Osteoblast (primary cell): ENCODE measurements at regions not wholly inside any gene's neighbourhood (a gene's known extent, or its start where the extent isn't known, plus 50 kb on each side); places are given as distances from the start of the nearest gene placed in this dataset.

Experiments used
- DNase-seq: peaks from one replicate; pipeline ENCODE4 v3.0.0; 2011; ENCODE audit warnings: low spot score, mixed read lengths; ENCODE audit not compliant: insufficient read length; ENCODE audit errors: missing footprints
- H2AFZ ChIP-seq: 2 replicates; pipeline ENCODE4 v1.6.0; 2011; ENCODE audit warnings: mild to moderate bottlenecking, low read length
- H3K27ac ChIP-seq: 2 replicates; pipeline ENCODE4 v1.5.1; 2011; ENCODE audit warnings: mild to moderate bottlenecking, low read depth, low read length, moderate library complexity
- H3K27me3 ChIP-seq: 2 replicates; pipeline ENCODE4 v1.6.0; 2012; ENCODE audit warnings: mild to moderate bottlenecking, control low read depth, inconsistent platforms, low read length, moderate library complexity; ENCODE audit not compliant: insufficient read depth
- H3K36me3 ChIP-seq: 2 replicates; pipeline ENCODE4 v1.5.1; 2011; ENCODE audit warnings: mild to moderate bottlenecking, low read length, control low read depth, moderate library complexity; ENCODE audit not compliant: insufficient read depth
- H3K4me1 ChIP-seq: 2 replicates; pipeline ENCODE4 v1.5.1; 2011; ENCODE audit warnings: mild to moderate bottlenecking, low read length, control low read depth, moderate library complexity; ENCODE audit not compliant: insufficient read depth
- H3K4me2 ChIP-seq: 2 replicates; pipeline ENCODE4 v1.6.0; 2011; ENCODE audit warnings: mild to moderate bottlenecking, low read length; ENCODE audit not compliant: insufficient read depth
- H3K4me3 ChIP-seq: fragments of 200-600 bp; sonication (generic); 3 replicates; pipeline ENCODE4 v1.5.1; 2012; ENCODE audit warnings: mild to moderate bottlenecking, low read length, inconsistent platforms; ENCODE audit not compliant: insufficient read depth
- H3K79me2 ChIP-seq: 2 replicates; pipeline ENCODE4 v1.6.0; 2012; ENCODE audit warnings: mild to moderate bottlenecking, low read length, control low read depth, inconsistent platforms; ENCODE audit not compliant: insufficient read depth
- H3K9me3 ChIP-seq: 2 replicates; pipeline ENCODE4 v1.5.1; 2011; ENCODE audit warnings: low read depth, low read length, control low read depth
- H4K20me1 ChIP-seq: 2 replicates; pipeline ENCODE4 v1.6.0; 2012; ENCODE audit warnings: mild to moderate bottlenecking, low read length, control low read depth; ENCODE audit not compliant: insufficient read depth
- TF ChIP-seq, protein P1 (sequence below): IDR thresholded peaks from 2 replicates; pipeline ENCODE4 v1.5.1; 2011; ENCODE audit warnings: mild to moderate bottlenecking, low read depth, low read length, moderate library complexity; ENCODE audit errors: extremely low read depth

DNA sequence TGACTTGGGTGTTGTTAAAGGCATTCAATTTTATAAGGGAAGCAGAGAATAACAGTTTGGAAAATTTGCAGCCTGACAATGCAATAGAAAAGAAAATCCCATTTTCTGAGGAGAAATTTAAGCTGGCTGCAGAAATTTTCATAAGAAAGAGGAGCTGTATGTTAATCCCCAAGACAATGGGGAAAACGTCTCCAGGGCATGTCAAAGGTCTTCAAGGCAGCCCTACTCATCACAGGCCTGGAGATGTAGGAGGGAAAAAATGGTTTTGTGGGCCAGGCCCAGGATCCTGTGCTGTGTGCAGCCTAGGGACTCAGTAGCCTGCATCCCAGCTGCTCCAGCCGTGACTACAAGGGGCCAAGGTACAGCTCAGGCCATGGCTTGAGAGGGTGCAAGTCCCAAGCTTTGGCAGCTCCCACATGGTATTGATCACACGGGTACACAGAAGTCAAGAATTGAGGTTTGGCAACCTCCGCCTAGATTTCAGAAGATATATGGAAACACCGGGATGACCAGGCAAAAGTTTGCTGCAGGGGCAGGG, 846.4 kb downstream of the C12orf50 start:
- Histone ChIP-seq H3K36me3 (no peaks in the 10 kb centered on the region), H3K4me3 (no peak overlapping the region), H3K27ac (no peak overlapping the region), H2AFZ (no peak overlapping the region), H3K4me2 (no peak overlapping the region), H3K27me3 (no peaks in the 10 kb centered on the region), H3K4me1 (no peaks in the 10 kb centered on the region), H3K9me3 (no peaks in the 10 kb centered on the region), H3K79me2 (no peaks in the 10 kb centered on the region), H4K20me1 (no peaks in the 10 kb centered on the region)
- DNase-seq: no peak
- TF ChIP-seq, protein P1, sequence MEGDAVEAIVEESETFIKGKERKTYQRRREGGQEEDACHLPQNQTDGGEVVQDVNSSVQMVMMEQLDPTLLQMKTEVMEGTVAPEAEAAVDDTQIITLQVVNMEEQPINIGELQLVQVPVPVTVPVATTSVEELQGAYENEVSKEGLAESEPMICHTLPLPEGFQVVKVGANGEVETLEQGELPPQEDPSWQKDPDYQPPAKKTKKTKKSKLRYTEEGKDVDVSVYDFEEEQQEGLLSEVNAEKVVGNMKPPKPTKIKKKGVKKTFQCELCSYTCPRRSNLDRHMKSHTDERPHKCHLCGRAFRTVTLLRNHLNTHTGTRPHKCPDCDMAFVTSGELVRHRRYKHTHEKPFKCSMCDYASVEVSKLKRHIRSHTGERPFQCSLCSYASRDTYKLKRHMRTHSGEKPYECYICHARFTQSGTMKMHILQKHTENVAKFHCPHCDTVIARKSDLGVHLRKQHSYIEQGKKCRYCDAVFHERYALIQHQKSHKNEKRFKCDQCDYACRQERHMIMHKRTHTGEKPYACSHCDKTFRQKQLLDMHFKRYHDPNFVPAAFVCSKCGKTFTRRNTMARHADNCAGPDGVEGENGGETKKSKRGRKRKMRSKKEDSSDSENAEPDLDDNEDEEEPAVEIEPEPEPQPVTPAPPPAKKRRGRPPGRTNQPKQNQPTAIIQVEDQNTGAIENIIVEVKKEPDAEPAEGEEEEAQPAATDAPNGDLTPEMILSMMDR: no peak

DNA sequence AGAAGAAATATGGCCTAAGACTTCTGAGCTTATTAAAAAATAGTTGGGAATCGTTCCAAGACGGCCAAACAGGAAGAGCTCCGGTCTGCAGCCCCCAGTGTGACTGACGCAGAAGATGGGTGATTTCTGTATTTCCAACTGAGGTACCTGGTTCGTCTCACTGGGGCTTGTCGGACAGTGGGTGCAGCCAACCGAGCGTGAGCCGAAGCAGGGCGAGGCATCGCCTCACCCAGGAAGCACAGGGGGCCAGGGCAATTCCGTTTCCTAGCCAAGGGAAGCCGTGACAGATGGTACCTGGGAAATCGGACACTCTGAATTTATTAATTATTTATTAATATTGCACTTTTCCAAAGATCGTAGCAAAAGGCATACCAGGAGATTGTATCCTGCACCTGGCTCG, 857.8 kb downstream of the C12orf50 start:
- H3K27ac ChIP-seq: no peak overlapping the region

DNA sequence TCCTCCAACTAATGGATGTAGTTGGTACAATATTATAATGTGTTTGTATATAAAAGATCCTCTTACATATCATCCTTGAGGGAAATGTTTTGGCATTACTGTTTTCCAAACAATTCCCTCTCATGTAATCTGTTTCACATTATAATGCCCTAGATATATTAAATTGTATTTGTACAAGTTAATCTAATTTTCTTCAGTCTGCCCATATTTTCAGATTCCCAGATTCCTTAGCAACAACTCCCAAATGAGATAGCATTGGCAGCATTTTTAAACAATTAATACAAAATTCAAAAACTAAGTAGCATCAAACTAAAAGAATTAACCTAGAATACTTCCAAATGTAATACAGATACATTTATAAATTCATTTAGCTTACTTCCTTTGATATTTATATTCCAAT, 860.2 kb downstream of the C12orf50 start:
- H4K20me1 ChIP-seq: no peaks in the 10 kb centered on the region
- TF ChIP-seq, protein P1: no peak
- H3K27ac ChIP-seq: no peak overlapping the region
- H3K4me2 ChIP-seq: no peak overlapping the region
- H3K36me3 ChIP-seq: no peaks in the 10 kb centered on the region
- H3K9me3 ChIP-seq: peaks cover 7% of the 10 kb centered on the region
- H3K27me3 ChIP-seq: no peaks in the 10 kb centered on the region
- H3K4me1 ChIP-seq: no peaks in the 10 kb centered on the region
- no peak overlapping the region for H3K4me3 ChIP-seq
- no peaks in the 10 kb centered on the region for H3K79me2 ChIP-seq
- no peak overlapping the region for H2AFZ ChIP-seq
- no peak for DNase-seq

More for the DNA sequence above, 857.8 kb downstream of the C12orf50 start:
- Histone ChIP-seq H2AFZ (no peak overlapping the region), H3K27me3 (no peaks in the 10 kb centered on the region), H3K36me3 (no peaks in the 10 kb centered on the region), H3K4me2 (no peak overlapping the region), H3K9me3 (no peaks in the 10 kb centered on the region), H3K4me3 (no peak overlapping the region), H3K79me2 (no peaks in the 10 kb centered on the region), H3K4me1 (no peaks in the 10 kb centered on the region), H4K20me1 (no peaks in the 10 kb centered on the region)
- DNase-seq: no peak
- TF ChIP-seq, protein P1: no peak

DNA sequence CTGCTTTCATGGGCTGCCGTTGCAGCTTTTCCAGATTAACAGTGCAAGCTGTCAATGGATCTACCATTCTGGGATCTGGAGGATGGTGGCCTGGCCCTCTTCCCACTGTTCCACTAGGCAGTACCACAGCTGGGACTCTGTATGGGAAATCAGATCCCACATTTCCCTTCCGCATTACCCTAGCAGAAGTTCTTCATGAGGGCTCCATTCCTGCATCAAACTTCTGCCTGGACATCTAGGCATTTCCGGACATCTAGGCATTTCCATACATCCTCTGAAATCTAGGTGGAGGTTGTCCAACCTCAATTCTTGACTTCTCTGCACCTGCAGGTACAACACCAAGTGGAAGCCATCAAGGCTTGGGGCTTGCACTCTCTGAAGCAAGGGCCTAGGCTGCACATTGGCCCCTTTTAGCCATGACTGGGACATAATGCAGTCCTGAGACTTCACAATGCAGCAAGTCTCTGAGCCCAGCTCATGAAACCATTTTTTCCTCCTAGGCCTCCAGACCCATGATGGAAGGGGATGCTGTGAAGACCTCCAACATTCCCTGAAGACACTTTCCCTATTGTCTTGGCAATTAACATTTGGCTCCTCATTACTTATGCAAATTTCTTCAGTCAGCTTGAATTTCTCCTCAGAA, 863.3 kb downstream of the C12orf50 start:
- Histone ChIP-seq H2AFZ (no peak overlapping the region), H3K27me3 (no peaks in the 10 kb centered on the region), H4K20me1 (no peaks in the 10 kb centered on the region), H3K4me1 (no peaks in the 10 kb centered on the region), H3K4me3 (no peak overlapping the region), H3K36me3 (no peaks in the 10 kb centered on the region), H3K79me2 (no peaks in the 10 kb centered on the region), H3K9me3 (peaks cover 7% of the 10 kb centered on the region), H3K4me2 (no peak overlapping the region), H3K27ac (no peak overlapping the region)
- DNase-seq: no peak
- TF ChIP-seq, protein P1: no peak
